ENCODE measurements at regions not wholly inside any gene's neighbourhood (a gene's known extent, or its start where the extent isn't known, plus 50 kb on each side); places are given as distances from the start of the nearest gene placed in this dataset.

GRCh38 chr14:103257211-103257962 lies 76.7 kb upstream of the EIF5 start:
- Histone ChIP-seq H2BK20ac (ENCODE audit: low read length) (no peak overlapping the region), H3K23ac (ENCODE audit: insufficient read length) (no peak overlapping the region), H3K4me3 (ENCODE audit: extremely low read depth in 1 of 4, insufficient read depth in 2 of 4, low read depth in 3 of 4, low read length in 4 of 4) (no peak overlapping the region), H4K5ac (ENCODE audit: insufficient read length, low read depth, low read length) (no peak overlapping the region), H3K27ac (ENCODE audit: low read depth, low read length) (no peak overlapping the region), H3K36me3 (ENCODE audit: control insufficient read depth in 2 of 4, insufficient read depth in 4 of 4, low read length in 3 of 4) (no peaks in the 10 kb centered on the region), H2AFZ (ENCODE audit: low read length) (no peak overlapping the region), H3K79me2 (ENCODE audit: control insufficient read depth in 1 of 2, insufficient read depth in 2 of 2, low read length in 2 of 2) (no peaks in the 10 kb centered on the region), H3K56ac (replicated peaks; ENCODE audit: insufficient read length, low read depth, low read length) (no peak overlapping the region), H2AK5ac (ENCODE audit: low read depth, low read length) (no peak overlapping the region), H2BK12ac (ENCODE audit: low read depth, low read length) (no peak overlapping the region), H4K91ac (replicated peaks; ENCODE audit: insufficient read length, low read length) (no peak overlapping the region), H3K23me2 (ENCODE audit: low read depth, low read length) (no peaks in the 10 kb centered on the region), H2BK5ac (ENCODE audit: low read depth, low read length) (no peak overlapping the region), H3K4ac (replicated peaks; ENCODE audit: insufficient read length, low read depth, low read length) (no peak overlapping the region), H4K20me1 (replicated peaks in 1 of 2; ENCODE audit: control insufficient read depth in 1 of 2, insufficient read depth in 2 of 2, low read length in 2 of 2) (no peaks in the 10 kb centered on the region), H3K9me3 (ENCODE audit: insufficient read depth in 2 of 2, low read depth in 1 of 2, low read length in 1 of 2) (no peaks in the 10 kb centered on the region), H3K14ac (ENCODE audit: insufficient read length) (no peak overlapping the region), H3K4me1 (replicated peaks in 1 of 4; ENCODE audit: control insufficient read depth in 3 of 4, insufficient read depth in 4 of 4, low read length in 3 of 4) (no peaks in the 10 kb centered on the region; a peak in 1 of 7 replicates), H2BK15ac (ENCODE audit: low read length) (no peak overlapping the region), H3K9ac (replicated peaks in 1 of 4; ENCODE audit: extremely low read depth in 1 of 4, low read depth in 3 of 4, low read length in 3 of 4) (no peak overlapping the region), H3K27me3 (replicated peaks in 1 of 4; ENCODE audit: control insufficient read depth in 3 of 4, extremely low read depth in 1 of 4, insufficient read depth in 3 of 4, low read length in 3 of 4) (no peaks in the 10 kb centered on the region), H3K18ac (ENCODE audit: extremely low read depth, low read length) (no peak overlapping the region), H2BK120ac (replicated peaks; ENCODE audit: low read depth, low read length) (no peak overlapping the region), H3K79me1 (ENCODE audit: low read depth, low read length) (no peaks in the 10 kb centered on the region), H3K4me2 (ENCODE audit: insufficient read depth in 1 of 2, low read depth in 2 of 2, low read length in 2 of 2) (no peak overlapping the region), H4K8ac (ENCODE audit: extremely low read depth, insufficient read depth, low read length) (no peak overlapping the region)
- POLR2A ChIA-PET (ENCODE audit: partially characterized antibody) = no interaction called here
- DNase-seq (ENCODE audit: low read depth in 1 of 2, low spot score in 2 of 2) (peak in 1 of 2 experiments; percentile 10), FAIRE-seq (no peak)
- 84% methylated on average over 4 of the region's 4 CpGs; no CpG with 5 or more reads in 1 of the 2 experiments for WGBS, 2 experiments (ENCODE audit: extremely low coverage in 1 of 2, insufficient coverage in 1 of 2, insufficient read length in 1 of 2, insufficient replicate concordance in 2 of 2, low coverage in 1 of 2, low lambda C conversion rate in 2 of 2, missing lambda C conversion rate in 1 of 2)
- CTCF ChIA-PET (ENCODE audit: partially characterized antibody) = interaction anchor here (0.8 to 1.3 kb wide), 6 partner anchors 12 to 153 kb away, joined by 3 to 4 read pairs (median 3); no protein-coding TSS in a partner anchor
- TF ChIP-seq MAFK (IDR thresholded peaks at IDR 0.05; ENCODE audit: low read depth, low read length) (no peak), RFX5 (IDR thresholded peaks at IDR 0.05; ENCODE audit: borderline replicate concordance, low read depth, low read length) (no peak), CBX5 (IDR thresholded peaks at IDR 0.05; ENCODE audit: low read depth, low read length) (no peak), BCL11A (IDR thresholded peaks at IDR 0.05; ENCODE audit: low read depth in 2 of 2, low read length in 2 of 2) (no peak), ASH2L (IDR thresholded peaks at IDR 0.05; ENCODE audit: low read length) (no peak), HDAC2 (IDR thresholded peaks at IDR 0.05; ENCODE audit: borderline replicate concordance in 1 of 2, low read depth in 2 of 2, low read length in 2 of 2) (no peak), POLR2A (IDR thresholded peaks at IDR 0.05; ENCODE audit: control extremely low read depth in 1 of 2, low read depth in 2 of 2, low read length in 2 of 2) (no peak), KDM4A (IDR thresholded peaks at IDR 0.05; ENCODE audit: low read depth, low read length, severe bottlenecking) (no peak)
